Neural cell (in vitro differentiated cells): ENCODE measurements at regions not wholly inside any gene's neighbourhood (a gene's known extent, or its start where the extent isn't known, plus 50 kb on each side); places are given as distances from the start of the nearest gene placed in this dataset.

ENCODE experiments used
- H2AFZ ChIP-seq: fragments of 200-600, 300-800 bp; sonication (generic), shearing (Covaris generic); 2 replicates; pipeline ENCODE4 v1.6.0; 2014; ENCODE audit warnings: low read depth, mild to moderate bottlenecking, antibody characterized with exemption, low read length, moderate library complexity
- H3F3A ChIP-seq: fragments of 200-600 bp; shearing (Covaris generic); 2 replicates; pipeline ENCODE4 v1.6.1; 2016; ENCODE audit warnings: mild to moderate bottlenecking, moderate library complexity, mixed read lengths, antibody characterized with exemption, low read length; ENCODE audit not compliant: insufficient read depth, poor library complexity, severe bottlenecking
- H3K27ac ChIP-seq: fragments of 200-600, 300-800 bp; sonication (generic), shearing (Covaris generic); 2 replicates; pipeline ENCODE4 v1.5.1; 2014; ENCODE audit warnings: mild to moderate bottlenecking, low read length, moderate library complexity
- H3K27me3 ChIP-seq: fragments of 300-800, 200-600 bp; sonication (generic), shearing (Covaris generic); 2 replicates; pipeline ENCODE4 v1.6.0; 2014; ENCODE audit warnings: mild to moderate bottlenecking, low read depth, low read length, moderate library complexity; ENCODE audit not compliant: insufficient read depth
- H3K36me3 ChIP-seq: fragments of 300-800, 200-600 bp; sonication (generic), shearing (Covaris generic); 2 replicates; pipeline ENCODE4 v1.5.1; 2014; ENCODE audit warnings: mild to moderate bottlenecking, antibody characterized with exemption, low read length, moderate library complexity; ENCODE audit not compliant: insufficient read depth
- H3K4me2 ChIP-seq: fragments of 300-800, 200-600 bp; sonication (generic), shearing (Covaris generic); 2 replicates; pipeline ENCODE4 v1.6.0; 2014; ENCODE audit warnings: mild to moderate bottlenecking, low read length
- H3K4me3 ChIP-seq: fragments of 300-800, 200-600 bp; sonication (generic), shearing (Covaris generic); 2 replicates; pipeline ENCODE4 v1.5.1; 2014; ENCODE audit warnings: mild to moderate bottlenecking, low read length, moderate library complexity
- H3K79me2 ChIP-seq: fragments of 200-600 bp; shearing (Covaris generic); replicated peaks from 2 replicates; pipeline ENCODE4 v1.6.0; 2014; ENCODE audit warnings: mild to moderate bottlenecking, low read length, moderate library complexity; ENCODE audit not compliant: insufficient read depth
- H3K9ac ChIP-seq: fragments of 300-800, 200-600 bp; sonication (generic), shearing (Covaris generic); 2 replicates; pipeline ENCODE4 v1.6.1; 2016; ENCODE audit warnings: mild to moderate bottlenecking, low read length, mixed read lengths
- H3K9me2 ChIP-seq: fragments of 200-600 bp; shearing (Covaris generic); 2 replicates; pipeline ENCODE4 v1.6.1; 2016; ENCODE audit warnings: mild to moderate bottlenecking, low read length, mixed read lengths; ENCODE audit not compliant: insufficient read depth
- H3K9me3 ChIP-seq: fragments of 200-600, 300-800 bp; sonication (generic), shearing (Covaris generic); 2 replicates; pipeline ENCODE4 v1.6.1; 2016; ENCODE audit warnings: mild to moderate bottlenecking, mixed run types, low read length, moderate library complexity, mixed read lengths
- H4K20me1 ChIP-seq: fragments of 200-600 bp; shearing (Covaris generic); 2 replicates; pipeline ENCODE4 v1.6.1; 2016; ENCODE audit warnings: mild to moderate bottlenecking, mixed run types; ENCODE audit not compliant: insufficient read depth
- EP300 ChIP-seq: fragments of 450-650 bp; conservative IDR thresholded peaks from 2 replicates; pipeline ENCODE4 v1.6.1; 2014; ENCODE audit warnings: antibody characterized with exemption, mild to moderate bottlenecking, moderate library complexity; ENCODE audit not compliant: poor library complexity, severe bottlenecking
- EZH2 ChIP-seq: fragments of 200-600, 300-800 bp; shearing (Covaris generic), sonication (generic); IDR thresholded peaks from 2 replicates; pipeline ENCODE4 v1.6.1; 2014; ENCODE audit warnings: antibody characterized with exemption, low read length, borderline replicate concordance, mild to moderate bottlenecking; ENCODE audit not compliant: insufficient read depth, poor library complexity, severe bottlenecking
- MXI1 ChIP-seq: fragments of 450-650 bp; conservative IDR thresholded peaks from 2 replicates; pipeline ENCODE4 v1.6.1; 2014; ENCODE audit warnings: antibody characterized with exemption, mild to moderate bottlenecking; ENCODE audit not compliant: poor library complexity, severe bottlenecking
- POLR2AphosphoS5 ChIP-seq: IDR thresholded peaks from 2 replicates; pipeline ENCODE4 v1.6.1; 2012
- RAD21 ChIP-seq: fragments of 450-650 bp; conservative IDR thresholded peaks from 2 replicates; pipeline ENCODE4 v1.6.1; 2014; ENCODE audit warnings: antibody characterized with exemption, mild to moderate bottlenecking, moderate library complexity
- SMC3 ChIP-seq: fragments of 450-650 bp; conservative IDR thresholded peaks from 2 replicates; pipeline ENCODE4 v1.6.1; 2014; ENCODE audit warnings: antibody characterized with exemption, mild to moderate bottlenecking, moderate library complexity; ENCODE audit not compliant: poor library complexity
- TAF1 ChIP-seq: IDR thresholded peaks from 2 replicates; pipeline ENCODE4 v1.6.1; 2012; ENCODE audit warnings: low read depth
- TF ChIP-seq, protein P1 (sequence below): fragments of 450-650 bp; IDR thresholded peaks from 2 replicates; pipeline ENCODE4 v1.5.1; 2014; ENCODE audit warnings: antibody characterized with exemption, mild to moderate bottlenecking, moderate library complexity; ENCODE audit not compliant: poor library complexity, severe bottlenecking
- TF ChIP-seq, protein P2 (sequence below): IDR thresholded peaks from 2 replicates; pipeline ENCODE4 v1.6.1; 2012; ENCODE audit warnings: borderline replicate concordance

DNA sequence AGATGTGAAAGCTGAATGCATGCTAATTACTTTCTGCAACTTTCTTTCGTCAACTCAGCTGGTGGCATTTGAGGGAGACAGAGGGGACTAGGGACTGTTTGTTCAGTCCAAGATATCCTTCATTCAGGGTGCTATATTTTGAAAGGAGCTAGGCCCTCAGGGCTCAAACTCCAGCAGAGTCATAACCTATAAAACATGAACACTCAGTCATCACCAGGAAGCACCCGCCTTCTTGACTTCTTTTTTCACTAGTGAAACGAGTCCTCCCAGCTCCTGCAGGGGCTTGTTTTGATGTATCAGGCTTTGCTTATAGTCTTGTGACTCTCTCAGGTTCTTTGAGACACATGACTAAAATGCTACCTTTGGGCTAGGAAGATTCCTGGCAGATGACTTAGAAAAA lies 230.6 kb downstream of the PCDH7 start:
- no peaks in the 10 kb centered on the region for H3K9me3 ChIP-seq
- no peak overlapping the region for H2AFZ ChIP-seq
- H3K27ac ChIP-seq: no peak overlapping the region
- H4K20me1 ChIP-seq: no peaks in the 10 kb centered on the region
- no peaks in the 10 kb centered on the region for H3K27me3 ChIP-seq
- no peak overlapping the region for H3K4me3 ChIP-seq
- no peaks in the 10 kb centered on the region for H3K79me2 ChIP-seq
- no peak for TF ChIP-seq EP300
- no peak for TF ChIP-seq SMC3
- no peak for TF ChIP-seq MXI1
- TF ChIP-seq, protein P1, sequence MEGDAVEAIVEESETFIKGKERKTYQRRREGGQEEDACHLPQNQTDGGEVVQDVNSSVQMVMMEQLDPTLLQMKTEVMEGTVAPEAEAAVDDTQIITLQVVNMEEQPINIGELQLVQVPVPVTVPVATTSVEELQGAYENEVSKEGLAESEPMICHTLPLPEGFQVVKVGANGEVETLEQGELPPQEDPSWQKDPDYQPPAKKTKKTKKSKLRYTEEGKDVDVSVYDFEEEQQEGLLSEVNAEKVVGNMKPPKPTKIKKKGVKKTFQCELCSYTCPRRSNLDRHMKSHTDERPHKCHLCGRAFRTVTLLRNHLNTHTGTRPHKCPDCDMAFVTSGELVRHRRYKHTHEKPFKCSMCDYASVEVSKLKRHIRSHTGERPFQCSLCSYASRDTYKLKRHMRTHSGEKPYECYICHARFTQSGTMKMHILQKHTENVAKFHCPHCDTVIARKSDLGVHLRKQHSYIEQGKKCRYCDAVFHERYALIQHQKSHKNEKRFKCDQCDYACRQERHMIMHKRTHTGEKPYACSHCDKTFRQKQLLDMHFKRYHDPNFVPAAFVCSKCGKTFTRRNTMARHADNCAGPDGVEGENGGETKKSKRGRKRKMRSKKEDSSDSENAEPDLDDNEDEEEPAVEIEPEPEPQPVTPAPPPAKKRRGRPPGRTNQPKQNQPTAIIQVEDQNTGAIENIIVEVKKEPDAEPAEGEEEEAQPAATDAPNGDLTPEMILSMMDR: no peak
- TF ChIP-seq EZH2: no peak
- TF ChIP-seq, protein P2, sequence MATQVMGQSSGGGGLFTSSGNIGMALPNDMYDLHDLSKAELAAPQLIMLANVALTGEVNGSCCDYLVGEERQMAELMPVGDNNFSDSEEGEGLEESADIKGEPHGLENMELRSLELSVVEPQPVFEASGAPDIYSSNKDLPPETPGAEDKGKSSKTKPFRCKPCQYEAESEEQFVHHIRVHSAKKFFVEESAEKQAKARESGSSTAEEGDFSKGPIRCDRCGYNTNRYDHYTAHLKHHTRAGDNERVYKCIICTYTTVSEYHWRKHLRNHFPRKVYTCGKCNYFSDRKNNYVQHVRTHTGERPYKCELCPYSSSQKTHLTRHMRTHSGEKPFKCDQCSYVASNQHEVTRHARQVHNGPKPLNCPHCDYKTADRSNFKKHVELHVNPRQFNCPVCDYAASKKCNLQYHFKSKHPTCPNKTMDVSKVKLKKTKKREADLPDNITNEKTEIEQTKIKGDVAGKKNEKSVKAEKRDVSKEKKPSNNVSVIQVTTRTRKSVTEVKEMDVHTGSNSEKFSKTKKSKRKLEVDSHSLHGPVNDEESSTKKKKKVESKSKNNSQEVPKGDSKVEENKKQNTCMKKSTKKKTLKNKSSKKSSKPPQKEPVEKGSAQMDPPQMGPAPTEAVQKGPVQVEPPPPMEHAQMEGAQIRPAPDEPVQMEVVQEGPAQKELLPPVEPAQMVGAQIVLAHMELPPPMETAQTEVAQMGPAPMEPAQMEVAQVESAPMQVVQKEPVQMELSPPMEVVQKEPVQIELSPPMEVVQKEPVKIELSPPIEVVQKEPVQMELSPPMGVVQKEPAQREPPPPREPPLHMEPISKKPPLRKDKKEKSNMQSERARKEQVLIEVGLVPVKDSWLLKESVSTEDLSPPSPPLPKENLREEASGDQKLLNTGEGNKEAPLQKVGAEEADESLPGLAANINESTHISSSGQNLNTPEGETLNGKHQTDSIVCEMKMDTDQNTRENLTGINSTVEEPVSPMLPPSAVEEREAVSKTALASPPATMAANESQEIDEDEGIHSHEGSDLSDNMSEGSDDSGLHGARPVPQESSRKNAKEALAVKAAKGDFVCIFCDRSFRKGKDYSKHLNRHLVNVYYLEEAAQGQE: no peak
- TF ChIP-seq RAD21: no peak
- no peak for TF ChIP-seq POLR2AphosphoS5
- TF ChIP-seq TAF1: no peak
- no peaks in the 10 kb centered on the region for H3K9me2 ChIP-seq
- no peak overlapping the region for H3K4me2 ChIP-seq
- no peaks in the 10 kb centered on the region for H3K36me3 ChIP-seq
- no peak overlapping the region for H3K9ac ChIP-seq
- no peaks in the 10 kb centered on the region for H3F3A ChIP-seq

DNA sequence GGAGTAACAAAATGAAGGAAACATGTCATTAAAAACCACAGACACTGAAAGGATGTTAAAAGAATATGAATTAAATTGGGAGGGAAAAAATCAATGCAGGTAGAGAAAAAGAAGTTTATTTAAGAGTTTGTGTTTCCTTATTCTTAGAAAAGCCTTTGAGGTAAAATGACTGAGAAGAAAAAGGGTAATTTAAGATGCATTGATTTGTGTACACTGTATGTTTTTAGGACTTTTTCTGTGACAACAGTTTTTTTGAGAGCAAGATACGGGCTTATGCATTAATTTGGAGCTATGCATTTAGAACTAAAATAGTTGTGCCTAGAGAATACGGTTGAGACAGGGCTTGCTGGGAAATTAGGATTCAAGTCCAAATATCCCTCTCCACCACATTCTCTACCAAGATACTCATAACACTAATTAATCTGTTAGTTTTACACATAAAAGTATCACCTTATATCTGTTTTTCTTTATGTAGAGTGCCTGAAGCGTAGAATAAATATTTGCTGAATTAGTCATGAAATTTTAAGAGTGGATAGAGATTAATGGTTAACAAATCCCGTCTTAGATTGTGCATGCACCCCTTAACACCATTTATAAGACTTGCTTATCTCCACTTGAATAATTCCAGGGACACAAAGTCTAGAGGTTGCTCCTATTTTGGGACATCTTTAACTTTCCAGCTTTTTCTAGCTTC lies 232.5 kb downstream of the PCDH7 start:
- Histone ChIP-seq H3K79me2 (no peaks in the 10 kb centered on the region), H3K4me3 (no peak overlapping the region), H3K27ac (no peak overlapping the region), H3K27me3 (no peaks in the 10 kb centered on the region), H3K4me2 (no peak overlapping the region), H3F3A (no peaks in the 10 kb centered on the region), H3K9me2 (no peaks in the 10 kb centered on the region), H2AFZ (no peak overlapping the region), H4K20me1 (no peaks in the 10 kb centered on the region), H3K9me3 (no peaks in the 10 kb centered on the region), H3K36me3 (no peaks in the 10 kb centered on the region), H3K9ac (no peak overlapping the region)
- TF ChIP-seq RAD21 (no peak), EP300 (no peak), POLR2AphosphoS5 (no peak), EZH2 (no peak), TAF1 (no peak), SMC3 (no peak), MXI1 (no peak)
- TF ChIP-seq, protein P2: no peak
- TF ChIP-seq, protein P1: no peak
